ENCODE measurements at regions not wholly inside any gene's neighbourhood (a gene's known extent, or its start where the extent isn't known, plus 50 kb on each side); places are given as distances from the start of the nearest gene placed in this dataset.
"Not testable (repeated sequence)": the region's sequence is repeated elsewhere in the genome, so short reads cannot be mapped to it uniquely, and the experiment has no call there.

GRCh38 chr5:82639393-82640144, 361.4 kb upstream of the RPS23 start:
- no peak for DNase-seq

DNA sequence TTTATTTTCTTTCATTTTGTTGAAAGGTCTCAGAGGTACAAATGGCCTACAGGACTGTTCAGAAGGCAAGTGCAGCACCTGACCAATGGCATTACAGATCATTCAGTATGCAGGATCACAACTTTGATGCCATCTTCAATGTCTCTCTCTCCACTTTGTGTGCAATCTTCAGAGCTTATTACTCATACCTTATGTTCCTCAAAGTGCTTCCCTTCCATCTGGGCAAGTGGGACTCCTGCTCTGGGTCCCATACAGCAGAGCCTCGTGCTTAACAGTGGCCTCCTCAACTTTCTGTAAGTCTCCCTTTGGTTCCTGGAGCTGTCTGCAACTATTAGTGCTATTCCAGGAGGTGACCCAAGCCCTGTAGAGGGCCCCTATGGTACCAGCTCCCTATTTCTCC, 358.4 kb upstream of the RPS23 start:
- DNase-seq: no peak

GRCh38 chr5:82635561-82636288, 357.6 kb upstream of the RPS23 start:
- DNase-seq: no peak

GRCh38 chr5:82628364-82628910, 350.3 kb upstream of the RPS23 start:
- no peak for DNase-seq

DNA sequence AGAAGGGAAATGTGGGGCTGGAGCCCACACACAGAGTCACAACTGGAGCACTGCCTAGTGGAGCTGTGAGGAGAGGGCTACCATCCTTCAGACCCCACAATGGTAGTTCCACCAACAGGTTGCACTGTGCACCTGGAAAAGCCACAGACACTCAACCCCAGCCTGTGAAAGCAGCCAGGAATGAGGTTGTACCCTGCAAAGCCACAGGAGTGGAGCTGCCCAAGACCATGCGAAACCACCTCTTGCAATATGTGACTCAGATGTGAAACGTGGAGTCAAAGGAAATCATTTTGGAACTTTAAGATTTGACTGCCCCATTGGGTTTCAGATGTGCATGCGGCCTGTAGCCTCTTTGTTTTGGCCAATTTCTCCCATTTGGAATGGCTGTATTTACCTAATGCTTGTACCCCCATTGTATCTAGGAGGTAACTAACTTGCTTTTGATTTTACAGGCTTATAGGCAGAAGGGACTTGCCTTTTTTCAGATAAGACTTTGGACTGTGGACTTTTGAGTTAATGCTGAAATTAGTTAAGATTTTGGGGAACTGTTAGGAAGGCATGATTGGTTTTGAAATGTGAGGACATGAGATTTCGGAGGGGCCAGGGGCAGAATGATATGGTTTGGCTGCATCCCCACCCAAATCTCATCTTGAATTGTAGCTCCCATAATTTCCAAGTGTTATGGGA, 348.9 kb upstream of the RPS23 start:
- DNase-seq: not testable (repeated sequence)

GRCh38 chr5:82626012-82626411, 347.9 kb upstream of the RPS23 start:
- not testable (repeated sequence) for DNase-seq

DNA sequence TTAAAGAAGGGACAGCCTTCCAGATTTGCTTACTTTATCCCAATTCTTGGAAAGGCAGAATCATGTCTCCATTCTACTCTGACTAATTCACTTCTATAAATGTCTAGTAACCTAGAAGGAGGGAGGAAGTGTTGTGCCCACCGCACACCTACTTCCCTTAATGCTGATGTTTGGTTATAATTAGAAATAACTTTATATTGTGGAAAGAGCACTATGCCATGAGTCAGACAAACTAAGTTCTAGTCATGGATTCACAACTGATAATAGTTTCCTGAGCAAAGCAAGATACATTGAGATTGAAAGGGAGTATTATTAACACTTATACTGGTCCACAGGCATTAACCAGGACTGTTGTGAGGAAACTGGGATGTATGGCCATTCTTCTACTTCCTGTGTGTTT, 345.9 kb upstream of the RPS23 start:
- no peak for DNase-seq

- no peak for DNase-seq
These were observed 344.8 kb upstream of the RPS23 start for GRCh38 chr5:82622711-82623514.

DNA sequence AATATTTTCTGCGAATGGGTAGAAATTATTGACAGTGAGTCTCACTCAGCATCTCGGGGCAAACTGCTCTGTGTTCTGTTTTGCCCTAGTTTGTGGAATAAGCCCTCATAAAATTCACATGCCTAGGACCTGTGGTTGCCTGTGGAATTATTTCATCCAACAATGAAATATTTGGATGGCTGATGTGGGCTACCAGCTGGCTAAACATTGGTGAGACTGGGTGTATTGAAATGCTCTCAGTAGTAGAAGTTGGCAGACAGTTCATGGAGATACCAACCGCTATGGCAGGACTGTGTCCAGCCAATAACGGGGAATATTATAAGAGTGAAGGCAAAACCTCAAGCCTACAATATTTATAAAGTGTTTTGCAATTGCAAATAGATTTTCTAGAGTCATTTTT, 344.1 kb upstream of the RPS23 start:
- DNase-seq: no peak

DNA sequence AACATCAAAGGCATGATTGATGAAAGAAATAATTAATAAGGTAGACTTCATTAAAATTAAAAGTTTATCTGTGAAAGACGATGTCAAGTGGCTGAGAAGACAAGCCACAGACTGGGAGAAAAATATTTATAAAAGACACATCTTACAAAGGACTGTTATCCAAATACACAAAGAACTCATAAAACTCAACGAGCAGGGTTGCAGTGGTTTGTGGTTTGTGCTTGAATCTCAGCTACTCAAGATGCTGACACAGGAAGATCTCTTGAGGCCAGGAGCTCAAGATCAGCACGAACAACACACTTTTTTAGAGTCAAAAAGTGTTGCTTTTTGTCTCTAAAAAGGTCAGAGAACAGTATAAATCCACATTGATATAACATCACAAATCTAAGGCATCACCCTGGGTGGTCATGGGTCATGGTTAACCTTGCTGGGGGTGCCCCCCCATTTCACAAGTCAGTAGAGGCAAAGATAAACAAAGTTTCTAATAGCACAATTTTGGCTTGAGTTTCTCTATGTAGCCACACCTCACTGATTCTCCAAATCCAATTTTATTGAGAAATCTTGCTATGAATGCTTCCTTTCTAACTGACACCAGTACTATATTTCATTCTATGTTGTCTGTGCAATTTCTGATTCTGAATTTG, 342.9 kb upstream of the RPS23 start:
- DNase-seq: no peak

GRCh38 chr5:82619097-82619496, 340.9 kb upstream of the RPS23 start:
- DNase-seq: no peak

DNA sequence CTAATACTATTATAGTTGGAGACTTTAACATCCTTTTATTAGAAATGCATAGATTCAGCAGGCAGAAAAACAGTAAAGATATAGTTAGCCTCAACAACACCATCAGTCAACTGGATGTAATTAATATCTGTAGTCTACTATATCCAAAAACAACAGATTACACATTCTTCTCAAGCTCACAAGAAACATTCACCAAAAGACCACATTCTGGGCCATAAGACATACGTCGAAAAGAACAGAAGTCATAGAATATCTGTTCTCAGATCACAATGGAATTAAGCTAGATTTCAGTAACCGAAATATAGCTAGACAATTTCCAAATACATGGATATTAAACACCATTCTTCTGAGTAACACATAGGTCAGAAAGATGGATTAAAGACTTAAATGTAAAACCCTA, 336.6 kb upstream of the RPS23 start:
- no peak for DNase-seq

DNA sequence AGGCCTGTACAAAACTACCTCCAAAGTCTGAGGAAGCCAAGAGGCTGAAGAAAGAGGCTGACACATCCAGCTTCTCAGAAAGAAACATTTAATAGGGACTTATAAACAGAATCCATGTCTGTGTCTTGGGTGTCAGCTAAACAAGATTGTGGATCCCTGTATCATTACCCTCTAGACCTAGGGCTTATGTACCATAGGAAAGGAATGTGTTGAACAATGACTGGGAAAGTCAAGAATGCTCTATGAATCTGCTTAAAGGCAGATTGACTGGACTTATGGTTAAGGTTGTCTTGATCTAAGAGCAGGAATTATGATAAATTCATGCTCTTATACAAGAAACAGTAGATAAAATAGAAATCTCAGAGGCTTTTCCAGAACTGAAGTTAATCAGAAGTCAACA, 335.7 kb upstream of the RPS23 start:
- DNase-seq: no peak

DNA sequence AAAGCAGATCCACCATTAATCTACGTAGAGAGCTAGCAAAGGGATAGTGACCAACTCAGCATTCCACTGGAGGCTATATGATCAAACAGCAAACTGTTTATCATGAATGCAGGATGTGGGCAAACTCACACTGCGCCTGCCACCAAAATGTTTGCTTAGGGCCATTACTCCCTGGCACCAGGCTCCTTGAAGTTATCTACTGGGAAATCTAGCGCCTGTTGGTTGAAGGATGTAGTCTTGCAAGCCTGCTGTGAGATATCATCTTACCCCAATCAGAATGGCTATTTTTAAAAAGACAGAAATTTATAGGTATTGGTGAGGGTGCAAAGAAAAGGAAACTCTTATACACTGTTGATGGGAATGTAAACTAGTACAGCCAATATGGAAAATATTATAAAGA, 332.5 kb upstream of the RPS23 start:
- no peak for DNase-seq

DNA sequence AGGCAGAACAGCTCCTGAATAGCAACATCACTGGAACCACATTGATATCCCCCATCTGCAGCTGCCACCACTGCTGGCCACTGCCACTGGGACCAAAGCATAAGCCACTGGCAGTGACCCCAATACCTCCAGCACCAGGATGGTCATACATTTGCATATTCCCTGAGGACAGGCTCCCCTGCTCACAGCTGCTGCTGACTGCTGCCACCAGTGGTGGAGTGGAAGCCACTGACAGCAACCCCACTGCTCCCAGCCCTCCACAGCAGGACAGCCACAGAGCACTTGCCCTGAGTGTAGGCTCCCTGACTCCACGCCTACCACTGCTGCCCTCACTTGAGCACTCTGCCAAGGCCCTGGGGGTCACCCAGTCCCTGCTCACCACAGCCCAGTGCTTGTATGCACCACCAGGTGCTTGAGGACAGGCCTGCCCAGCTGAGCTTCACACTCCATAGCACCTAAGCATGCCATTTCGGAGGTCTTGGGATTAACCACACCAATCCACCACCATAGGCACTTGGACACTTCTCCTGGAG, 327.4 kb upstream of the RPS23 start:
- no peak for DNase-seq

DNA sequence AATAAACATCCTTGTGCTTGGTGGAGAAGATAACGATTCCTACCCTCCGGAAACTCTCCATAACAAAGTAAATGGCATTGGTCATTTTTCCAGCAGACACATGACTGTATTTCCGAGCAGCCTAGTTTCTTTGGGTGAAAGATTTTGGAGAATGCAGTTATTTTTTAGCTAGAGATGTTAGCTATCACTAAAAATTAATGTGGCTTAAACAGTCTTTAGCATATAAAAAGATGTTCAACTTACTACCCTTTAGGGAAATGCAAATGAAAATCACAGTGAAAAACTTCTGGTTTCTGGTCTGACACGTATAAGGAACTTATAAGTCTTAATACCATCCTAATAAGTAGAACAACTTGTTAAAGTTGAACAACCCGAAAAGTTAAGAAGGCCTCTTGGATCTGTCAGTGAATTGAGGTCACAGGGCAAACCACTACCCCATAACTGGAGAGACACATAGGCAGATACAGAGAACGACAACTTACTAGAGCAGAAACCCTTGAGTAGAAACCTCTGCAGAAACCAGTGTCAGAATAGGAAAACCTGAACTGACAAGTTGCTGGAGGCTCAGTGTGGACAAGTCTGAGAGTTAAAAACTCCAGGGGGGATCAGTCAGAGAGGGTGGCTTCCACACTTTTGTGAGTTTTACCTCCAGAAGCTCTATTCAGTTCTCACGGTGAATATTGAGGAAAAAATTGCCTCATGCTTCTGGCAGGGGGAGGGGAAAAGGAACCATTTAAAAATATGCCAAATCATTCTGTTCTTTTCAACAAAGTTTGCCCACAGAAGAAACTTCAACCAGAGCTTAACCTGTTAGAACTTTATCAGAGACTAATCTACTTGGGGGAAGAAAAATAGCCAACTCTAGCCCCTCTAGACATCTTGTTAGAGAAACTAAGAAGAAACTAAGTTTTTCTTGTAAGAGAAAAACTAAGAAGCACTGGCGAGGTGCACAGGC, 325.2 kb upstream of the RPS23 start:
- no peak for DNase-seq

DNA sequence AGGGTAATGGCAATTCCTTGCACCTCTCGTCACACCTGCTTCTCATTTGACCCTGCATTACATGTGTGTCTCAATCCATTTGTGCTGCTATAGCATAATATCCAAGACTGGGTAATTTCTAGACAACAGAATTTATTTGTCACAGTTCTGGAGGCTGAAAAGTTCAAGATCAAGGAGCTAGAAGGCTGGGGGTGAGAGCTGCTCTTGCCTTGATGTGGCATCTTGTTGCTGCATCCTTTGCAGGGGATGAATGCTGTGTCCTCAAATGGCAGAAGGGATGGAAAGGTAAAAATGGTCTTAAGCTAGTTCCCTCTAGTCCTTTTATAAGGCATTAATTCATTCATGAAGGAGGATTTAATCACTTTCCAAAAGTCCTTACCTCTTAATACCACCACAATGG, 323.7 kb upstream of the RPS23 start:
- DNase-seq: no peak

DNA sequence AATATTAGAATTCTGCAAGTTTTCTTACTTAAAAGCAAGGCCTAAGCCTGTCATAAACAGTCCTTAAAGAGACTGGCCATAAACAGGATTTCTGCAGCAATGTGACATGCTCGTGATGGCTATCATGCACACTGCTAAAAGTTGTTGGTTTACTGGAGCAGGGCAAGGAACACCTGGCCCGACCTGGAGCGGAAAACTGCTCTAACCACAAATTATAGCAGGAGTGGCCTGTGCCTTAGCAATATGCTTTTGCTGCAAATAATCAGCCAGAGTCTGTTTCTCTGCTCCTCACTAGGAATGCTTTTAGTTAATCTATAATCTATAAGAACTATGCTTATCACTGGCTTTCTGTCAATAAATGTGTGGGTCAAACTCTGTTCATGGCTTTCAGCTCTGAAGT, 322.9 kb upstream of the RPS23 start:
- no peak for DNase-seq

- no peak for DNase-seq
These were observed 321.5 kb upstream of the RPS23 start for GRCh38 chr5:82599692-82600091.

GRCh38 chr5:82599030-82599429, 320.9 kb upstream of the RPS23 start:
- DNase-seq: no peak

- no peak for DNase-seq
These were observed 319.3 kb upstream of the RPS23 start for GRCh38 chr5:82597437-82597836.

Measured in cerebellar nuclear complex (tissue), 1 donor.